GM18517 (cell line): ENCODE measurements at regions not wholly inside any gene's neighbourhood (a gene's known extent, or its start where the extent isn't known, plus 50 kb on each side); places are given as distances from the start of the nearest gene placed in this dataset.

ENCODE experiments used
- ATAC-seq: cut with Tn5 transposase; IDR thresholded peaks from one replicate; pipeline ENCODE4 v1.9.1; 2021; ENCODE audit warnings: mild to moderate bottlenecking, moderate library complexity; ENCODE audit not compliant: unreplicated experiment

DNA sequence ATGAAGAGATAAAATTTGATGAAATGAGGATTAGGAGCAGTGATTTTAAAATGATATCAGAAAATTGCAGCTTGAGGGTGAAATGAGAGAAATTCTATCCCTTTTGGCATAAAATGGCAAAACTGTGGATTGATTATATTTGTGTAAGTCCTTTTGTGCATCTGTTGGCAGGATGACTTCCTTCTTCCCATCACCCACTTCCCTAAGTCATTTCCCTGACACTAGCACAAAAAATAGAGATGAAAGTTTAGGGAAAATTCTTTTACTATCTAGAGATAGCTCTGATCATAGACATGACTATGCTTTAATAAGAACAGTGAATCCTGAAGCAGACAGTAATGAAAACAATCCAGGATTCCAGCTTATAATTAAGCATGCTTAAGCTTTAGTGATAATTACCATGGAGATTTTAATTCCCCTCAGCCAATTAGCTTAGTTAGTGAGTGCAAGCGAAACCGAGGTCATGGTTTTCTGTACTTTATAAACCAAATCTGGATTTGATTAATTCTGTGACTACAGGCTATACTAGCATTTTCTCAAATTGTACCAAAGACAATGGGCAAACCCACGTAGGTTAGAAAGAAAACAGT, 163.6 kb upstream of the TARS1 start:
- no peak for ATAC-seq

- ATAC-seq = no peak
Measured at GRCh38 chr5:33281431-33281843, 159.3 kb upstream of the TARS1 start.

DNA sequence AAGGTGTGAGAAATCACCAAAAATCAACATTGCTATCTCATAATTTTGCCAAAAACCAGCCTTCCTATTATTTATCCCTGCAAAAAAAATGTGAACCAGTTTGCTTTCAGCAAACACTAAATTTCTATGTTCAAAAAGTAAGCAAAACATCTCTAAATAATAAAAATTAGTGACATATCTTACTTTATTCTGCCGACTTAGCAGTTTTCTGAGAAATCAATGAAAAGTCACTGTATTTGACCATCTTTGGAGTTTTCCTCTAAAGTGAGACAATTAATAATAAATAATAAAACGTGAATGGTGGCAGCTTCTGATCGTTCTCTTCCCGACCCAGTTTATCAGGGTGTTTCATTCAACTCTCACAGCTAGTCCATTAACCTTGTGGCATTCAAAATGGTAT, 158.6 kb upstream of the TARS1 start:
- ATAC-seq = no peak

GRCh38 chr5:33282696-33283095, 158.1 kb upstream of the TARS1 start:
- ATAC-seq = no peak

DNA sequence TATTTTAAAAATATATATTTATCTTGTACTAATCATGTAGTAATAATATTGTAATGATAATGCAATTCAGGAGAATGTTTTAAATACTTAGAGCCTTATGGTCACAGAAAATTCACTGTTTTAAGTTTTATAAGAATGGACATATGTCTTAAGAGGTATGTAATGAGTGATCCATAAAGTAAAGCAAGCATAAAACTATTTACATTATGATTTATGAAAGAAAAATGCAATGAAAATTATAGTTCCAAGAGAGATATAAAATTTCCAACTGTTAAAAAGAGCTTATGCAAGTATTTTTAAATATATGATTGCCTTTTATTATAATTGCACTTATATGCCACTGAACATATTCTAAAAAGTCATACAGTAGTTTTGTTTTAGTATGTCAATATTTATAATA, 157.5 kb upstream of the TARS1 start:
- no peak for ATAC-seq

GRCh38 chr5:33284681-33285080, 156.1 kb upstream of the TARS1 start:
- ATAC-seq = no peak

- no peak for ATAC-seq
Measured at GRCh38 chr5:33287242-33287641, 153.5 kb upstream of the TARS1 start.

DNA sequence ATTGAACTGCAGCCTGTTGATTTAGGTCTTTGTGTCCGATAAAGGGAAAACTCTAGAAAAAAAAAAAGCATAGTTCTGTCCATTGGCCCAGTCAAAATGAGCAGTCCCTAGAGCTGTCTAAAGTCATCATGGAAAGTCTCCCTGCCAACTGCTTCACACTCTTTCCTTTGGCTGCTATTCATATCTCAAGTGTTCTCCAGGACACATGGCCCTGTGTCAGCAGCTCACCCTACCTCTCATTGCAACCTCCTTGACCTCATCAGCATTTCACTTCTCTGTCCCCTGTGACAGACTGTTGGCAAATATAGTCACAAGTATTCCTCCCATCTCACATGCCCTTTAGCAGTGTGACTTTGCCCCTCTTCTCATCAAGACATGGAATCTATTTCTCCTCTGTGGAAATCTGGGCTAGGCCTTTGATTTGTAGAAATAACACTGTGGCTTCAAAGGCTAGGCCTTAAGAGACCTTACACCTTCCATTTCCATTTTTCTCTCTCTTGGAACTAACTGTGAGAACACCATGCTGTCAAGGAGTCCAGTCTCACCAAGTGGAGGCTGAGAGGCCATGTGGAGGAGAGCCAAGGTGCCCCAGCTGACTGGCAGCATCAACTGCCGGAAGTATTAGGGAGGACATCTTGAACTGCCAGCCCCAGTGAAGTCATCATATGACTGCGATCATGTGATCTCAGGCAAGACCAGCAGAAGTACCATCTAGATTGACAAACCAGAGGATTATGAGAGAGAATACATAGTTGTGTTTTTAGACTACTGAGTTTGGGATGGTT, 149.4 kb upstream of the TARS1 start:
- no peak for ATAC-seq

GRCh38 chr5:33297760-33298216, 143.0 kb upstream of the TARS1 start:
- ATAC-seq = no peak

- no peak for ATAC-seq
Measured at GRCh38 chr5:33299621-33300208, 141.1 kb upstream of the TARS1 start.

- no peak for ATAC-seq
Measured at GRCh38 chr5:33300209-33300742, 140.5 kb upstream of the TARS1 start.

GRCh38 chr5:33303579-33304095, 137.1 kb upstream of the TARS1 start:
- ATAC-seq = no peak

DNA sequence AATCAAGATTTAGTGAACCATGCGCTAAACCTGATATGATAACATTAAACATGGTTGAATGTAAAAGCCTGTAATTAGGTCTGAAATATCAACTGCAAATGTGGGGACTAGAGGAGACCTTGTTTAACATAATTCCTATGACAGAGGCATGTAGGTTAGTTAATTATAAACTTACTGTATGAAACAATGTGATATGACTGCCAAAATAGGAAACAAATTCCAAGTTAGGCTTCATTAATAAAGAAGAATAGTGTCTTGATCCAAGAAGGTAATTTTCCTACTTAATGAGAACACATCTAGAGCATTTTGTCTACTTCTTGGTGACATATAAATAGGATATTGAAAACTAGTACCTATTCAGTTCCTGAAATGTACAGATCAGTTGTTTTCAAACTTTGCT, 136.2 kb upstream of the TARS1 start:
- ATAC-seq = no peak

GRCh38 chr5:33305572-33305971, 135.2 kb upstream of the TARS1 start:
- ATAC-seq = no peak

DNA sequence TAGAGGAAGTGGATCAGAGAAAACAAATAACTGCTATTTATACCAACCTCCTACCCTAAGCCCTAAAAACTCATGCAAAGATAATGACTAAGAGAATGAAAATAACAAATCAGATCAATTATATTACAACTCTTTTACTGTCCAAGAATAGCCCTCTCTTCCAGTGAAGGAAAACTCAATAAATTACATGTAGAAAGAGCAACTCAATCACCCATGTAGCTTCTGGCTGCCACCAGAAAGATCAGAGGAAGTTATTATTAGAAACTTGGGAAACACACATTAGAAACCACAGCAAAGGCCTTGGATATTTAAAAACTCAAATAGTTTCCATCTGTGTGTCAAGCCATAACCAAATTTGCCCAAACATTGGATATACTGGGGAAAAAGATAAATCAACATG, 134.0 kb upstream of the TARS1 start:
- ATAC-seq = no peak

DNA sequence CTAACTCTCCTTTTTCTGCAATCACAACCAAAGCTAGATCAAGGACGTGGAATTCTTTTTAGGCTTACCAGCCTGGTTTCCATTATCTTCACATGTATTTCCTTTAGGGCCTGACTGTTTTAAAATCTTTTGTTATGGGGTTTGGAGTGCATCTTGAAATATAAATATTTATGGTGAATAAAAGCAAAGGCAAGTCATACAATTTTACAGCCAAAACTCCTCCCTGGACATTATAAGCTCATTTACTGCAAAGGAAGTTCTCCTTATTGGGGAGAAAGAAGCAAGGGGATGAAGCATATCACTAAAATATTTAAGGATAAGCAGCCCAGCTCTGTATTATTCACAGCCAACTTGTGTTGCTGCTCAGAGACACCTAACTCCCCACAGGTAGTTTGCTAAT, 132.2 kb upstream of the TARS1 start:
- no peak for ATAC-seq

GRCh38 chr5:33309068-33309467, 131.7 kb upstream of the TARS1 start:
- ATAC-seq = no peak

- ATAC-seq = no peak
Measured at GRCh38 chr5:33309536-33310345, 131.0 kb upstream of the TARS1 start.

DNA sequence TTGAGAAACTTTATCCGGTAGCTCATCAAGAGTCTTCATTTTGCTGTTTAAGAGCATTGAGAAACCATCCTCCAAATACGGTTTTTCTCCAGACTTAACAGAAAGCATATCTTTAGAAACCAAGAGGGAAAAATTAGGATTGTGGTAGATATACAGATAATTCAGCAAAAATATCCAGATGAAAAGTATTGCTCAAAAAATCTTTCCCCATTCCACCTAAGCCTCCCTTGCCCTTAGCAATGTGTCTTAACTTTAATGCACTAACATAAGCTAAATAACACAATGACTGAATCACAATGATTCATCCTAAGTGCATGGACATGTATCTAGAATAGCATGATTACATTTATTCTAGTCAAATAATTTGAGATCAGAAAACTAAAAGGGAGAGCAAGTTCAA, 130.3 kb upstream of the TARS1 start:
- no peak for ATAC-seq

GRCh38 chr5:33311893-33312292, 128.9 kb upstream of the TARS1 start:
- no peak for ATAC-seq
